GM12865 (cell line): ENCODE measurements at regions not wholly inside any gene's neighbourhood (a gene's known extent, or its start where the extent isn't known, plus 50 kb on each side); places are given as distances from the start of the nearest gene placed in this dataset.

Experiments
- DNase-seq: peaks from one replicate; pipeline ENCODE4 v3.0.0; 2010; ENCODE audit warnings: low read depth
- H3K4me3 ChIP-seq: 2 replicates; pipeline ENCODE4 v1.5.1; 2011; ENCODE audit warnings: mild to moderate bottlenecking, low read depth, low read length, control low read depth
- CTCF ChIP-seq: IDR thresholded peaks from 2 replicates; pipeline ENCODE4 v1.5.1; 2011; ENCODE audit warnings: low read length, control low read depth, low read depth, inconsistent platforms; ENCODE audit not compliant: insufficient read depth; ENCODE audit errors: missing control alignments

GRCh38 chr18:22473366-22473765, 55.7 kb upstream of the CTAGE1 start:
- DNase-seq: no peak
- no peak overlapping the region for H3K4me3 ChIP-seq
- TF ChIP-seq CTCF: no peak

- no peak for DNase-seq
- H3K4me3 ChIP-seq: no peak overlapping the region
- no peak for TF ChIP-seq CTCF
These were observed 57.8 kb upstream of the CTAGE1 start for GRCh38 chr18:22475426-22476100.

- no peak for TF ChIP-seq CTCF
- no peak overlapping the region for H3K4me3 ChIP-seq
- no peak for DNase-seq
These were observed 59.5 kb upstream of the CTAGE1 start for GRCh38 chr18:22477222-22477621.

GRCh38 chr18:22482948-22483347, 65.2 kb upstream of the CTAGE1 start:
- no peak for TF ChIP-seq CTCF

GRCh38 chr18:22483407-22483806, 65.7 kb upstream of the CTAGE1 start:
- TF ChIP-seq CTCF: no peak
- no peak for DNase-seq
- H3K4me3 ChIP-seq: no peak overlapping the region

More at GRCh38 chr18:22482948-22483347, 65.2 kb upstream of the CTAGE1 start:
- no peak for DNase-seq
- H3K4me3 ChIP-seq: no peak overlapping the region

- DNase-seq: no peak
- H3K4me3 ChIP-seq: no peak overlapping the region
- TF ChIP-seq CTCF: no peak
These were observed 66.8 kb upstream of the CTAGE1 start for GRCh38 chr18:22484471-22484870.

GRCh38 chr18:22485808-22486244, 68.1 kb upstream of the CTAGE1 start:
- H3K4me3 ChIP-seq: no peak overlapping the region
- no peak for TF ChIP-seq CTCF
- no peak for DNase-seq
